NOMO-1 treated with dmso at 0.1 percent for 144 hours (cell line): ENCODE measurements at regions not wholly inside any gene's neighbourhood (a gene's known extent, or its start where the extent isn't known, plus 50 kb on each side); places are given as distances from the start of the nearest gene placed in this dataset.
A peak's percentile ranks its signal among the peaks of the same experiment; 100 is the strongest.
"Not testable (repeated sequence)": the region's sequence is repeated elsewhere in the genome, so short reads cannot be mapped to it uniquely, and the experiment has no call there.

ENCODE experiments used
- DNase-seq: peaks from one replicate; lab custom pipeline; 2025; ENCODE audit not compliant: unreplicated experiment; lab: John Stamatoyannopoulos, UW

GRCh38 chr18:70553936-70554260 is 265.1 kb downstream of the SOCS6 start:
- no peak for DNase-seq

GRCh38 chr18:70553245-70553935 is 264.5 kb downstream of the SOCS6 start:
- no peak for DNase-seq

GRCh38 chr18:70536370-70537062 is 247.7 kb downstream of the SOCS6 start:
- no peak for DNase-seq

GRCh38 chr18:70535041-70535440 is 246.2 kb downstream of the SOCS6 start:
- no peak for DNase-seq

GRCh38 chr18:70525322-70525721 is 236.5 kb downstream of the SOCS6 start:
- not testable (repeated sequence) for DNase-seq

- no peak for DNase-seq
These were observed 234.9 kb downstream of the SOCS6 start for GRCh38 chr18:70523792-70524182.

- DNase-seq = no peak
These were observed 234.4 kb downstream of the SOCS6 start for GRCh38 chr18:70523035-70523791.

GRCh38 chr18:70522183-70522680 is 233.4 kb downstream of the SOCS6 start:
- no peak for DNase-seq

GRCh38 chr18:70520867-70521266 is 232.0 kb downstream of the SOCS6 start:
- no peak for DNase-seq

- DNase-seq = no peak
These were observed 224.8 kb downstream of the SOCS6 start for GRCh38 chr18:70513502-70514171.

GRCh38 chr18:70507970-70508369 is 219.1 kb downstream of the SOCS6 start:
- DNase-seq = no peak

GRCh38 chr18:70506511-70506910 is 217.7 kb downstream of the SOCS6 start:
- no peak for DNase-seq

GRCh38 chr18:70503060-70503459 is 214.2 kb downstream of the SOCS6 start:
- DNase-seq = no peak

- no peak for DNase-seq
These were observed 212.5 kb downstream of the SOCS6 start for GRCh38 chr18:70501358-70501757.

GRCh38 chr18:70500748-70501147 is 211.9 kb downstream of the SOCS6 start:
- no peak for DNase-seq

- no peak for DNase-seq
These were observed 210.4 kb downstream of the SOCS6 start for GRCh38 chr18:70499218-70499691.

GRCh38 chr18:70496353-70497294 is 207.8 kb downstream of the SOCS6 start:
- DNase-seq = no peak

- no peak for DNase-seq
These were observed 205.7 kb downstream of the SOCS6 start for GRCh38 chr18:70494524-70494923.

- DNase-seq = no peak
These were observed 204.6 kb downstream of the SOCS6 start for GRCh38 chr18:70493461-70493860.

GRCh38 chr18:70491734-70492348 is 203.0 kb downstream of the SOCS6 start:
- DNase-seq = peak; percentile 39
